ENCODE measurements at regions not wholly inside any gene's neighbourhood (a gene's known extent, or its start where the extent isn't known, plus 50 kb on each side); places are given as distances from the start of the nearest gene placed in this dataset.

DNA sequence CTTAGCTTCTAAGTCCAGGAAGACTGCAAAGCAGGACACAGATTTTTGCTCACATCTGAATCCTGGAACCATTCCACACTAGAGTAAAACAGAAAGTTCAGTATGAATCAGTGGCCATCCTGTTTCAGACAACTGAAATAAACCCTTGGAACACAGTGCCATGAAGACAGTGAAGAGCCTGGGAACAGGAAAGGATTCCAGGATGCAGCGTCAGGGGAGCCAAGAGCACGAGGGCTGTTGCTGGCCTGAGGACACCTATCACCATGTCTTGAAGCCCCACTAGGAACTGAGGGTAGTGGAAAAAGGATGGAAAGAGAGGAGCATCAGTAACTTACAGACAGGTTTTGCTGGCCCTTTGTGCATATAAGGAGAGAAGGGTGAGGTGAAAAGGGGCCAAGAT, 115.3 kb upstream of the FSTL4 start:
- Mint-ChIP-seq H3K27me3 (peaks cover 0 to 17% (median 4%) of the 10 kb centered on the region in 5 donors), H3K4me1 (peaks cover 0 to 2% (median 0%) of the 10 kb centered on the region in 4 donors), H3K36me3 (peaks cover 0 to 13% (median 2%) of the 10 kb centered on the region in 3 donors), H3K27ac (no peak overlapping the region), H3K9me3 (peaks cover 0 to 13% (median 6%) of the 10 kb centered on the region in 9 donors), H3K4me3 (no peak overlapping the region)
- POLR2A ChIA-PET = no interaction called here
- no peak for ATAC-seq
- no peak for DNase-seq

DNA sequence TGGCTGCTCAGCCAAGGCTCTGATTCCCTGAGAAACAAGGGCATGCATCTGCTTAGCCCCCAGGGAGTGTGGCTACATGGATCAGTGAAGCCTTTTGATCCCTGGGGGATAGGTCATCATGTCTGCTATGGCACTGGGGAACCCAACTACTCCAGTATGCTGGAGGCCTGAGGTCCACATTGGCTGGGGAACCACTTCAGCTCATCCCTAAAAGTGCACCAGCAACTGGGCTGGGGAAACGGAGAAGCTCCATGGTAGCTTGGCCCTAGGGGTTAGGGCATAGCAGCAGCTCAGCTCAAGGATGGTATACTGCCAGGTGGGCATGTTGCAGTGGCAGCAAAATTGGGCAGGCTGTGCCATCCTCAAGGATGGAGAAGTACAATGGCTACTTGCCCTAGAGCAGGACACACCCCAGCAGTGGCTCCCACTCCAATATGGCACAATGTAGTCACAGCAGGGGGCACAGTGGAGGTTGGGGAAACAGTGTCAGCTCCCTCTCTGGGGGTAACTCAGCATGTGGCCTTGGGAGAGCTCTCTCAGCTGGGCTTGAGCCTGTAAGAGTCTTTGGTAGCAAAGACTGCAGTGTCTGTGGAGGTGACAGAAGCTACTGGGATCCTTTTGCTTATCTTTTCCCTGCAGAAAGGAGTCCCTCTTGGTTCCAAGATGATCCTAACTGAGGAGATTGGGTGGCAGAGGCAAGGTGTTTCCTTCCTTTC, 111.5 kb upstream of the FSTL4 start:
- Mint-ChIP-seq H3K36me3 (peaks cover 0 to 29% (median 2%) of the 10 kb centered on the region in 3 donors), H3K27ac (no peak overlapping the region), H3K4me3 (no peak overlapping the region), H3K27me3 (peaks cover 0 to 17% (median 2%) of the 10 kb centered on the region in 5 donors), H3K4me1 (no peaks in the 10 kb centered on the region), H3K9me3 (peaks cover 0 to 32% (median 23%) of the 10 kb centered on the region in 9 donors)
- DNase-seq = no peak
- POLR2A ChIA-PET = no interaction called here
- ATAC-seq = no peak

GRCh38 chr5:133723126-133723525, 110.8 kb upstream of the FSTL4 start:
- Mint-ChIP-seq H3K4me1 (no peaks in the 10 kb centered on the region), H3K36me3 (peaks cover 0 to 26% (median 2%) of the 10 kb centered on the region in 3 donors), H3K4me3 (no peak overlapping the region), H3K9me3 (peaks cover 0 to 32% (median 21%) of the 10 kb centered on the region in 9 donors), H3K27me3 (peaks cover 0 to 17% (median 3%) of the 10 kb centered on the region in 5 donors), H3K27ac (no peak overlapping the region)
- POLR2A ChIA-PET = no interaction called here
- DNase-seq = no peak
- no peak for ATAC-seq

- Mint-ChIP-seq H3K9me3 (peaks cover 0 to 32% (median 21%) of the 10 kb centered on the region in 9 donors), H3K36me3 (peaks cover 0 to 26% (median 2%) of the 10 kb centered on the region in 3 donors), H3K27me3 (peaks cover 0 to 17% (median 3%) of the 10 kb centered on the region in 5 donors), H3K27ac (no peak overlapping the region), H3K4me3 (no peak overlapping the region), H3K4me1 (no peaks in the 10 kb centered on the region)
- ATAC-seq (no peak), DNase-seq (no peak)
- POLR2A ChIA-PET = no interaction called here
Observed at GRCh38 chr5:133721365-133721764, 109.0 kb upstream of the FSTL4 start.

GRCh38 chr5:133718457-133718856, 106.1 kb upstream of the FSTL4 start:
- Mint-ChIP-seq H3K36me3 (peaks cover 0 to 26% (median 0%) of the 10 kb centered on the region in 3 donors), H3K4me3 (no peak overlapping the region), H3K9me3 (peaks cover 0 to 32% (median 21%) of the 10 kb centered on the region in 9 donors), H3K4me1 (no peaks in the 10 kb centered on the region), H3K27ac (no peak overlapping the region), H3K27me3 (peaks cover 0 to 3% (median 0%) of the 10 kb centered on the region in 5 donors)
- no peak for DNase-seq
- POLR2A ChIA-PET = no interaction called here
- no peak for ATAC-seq

DNA sequence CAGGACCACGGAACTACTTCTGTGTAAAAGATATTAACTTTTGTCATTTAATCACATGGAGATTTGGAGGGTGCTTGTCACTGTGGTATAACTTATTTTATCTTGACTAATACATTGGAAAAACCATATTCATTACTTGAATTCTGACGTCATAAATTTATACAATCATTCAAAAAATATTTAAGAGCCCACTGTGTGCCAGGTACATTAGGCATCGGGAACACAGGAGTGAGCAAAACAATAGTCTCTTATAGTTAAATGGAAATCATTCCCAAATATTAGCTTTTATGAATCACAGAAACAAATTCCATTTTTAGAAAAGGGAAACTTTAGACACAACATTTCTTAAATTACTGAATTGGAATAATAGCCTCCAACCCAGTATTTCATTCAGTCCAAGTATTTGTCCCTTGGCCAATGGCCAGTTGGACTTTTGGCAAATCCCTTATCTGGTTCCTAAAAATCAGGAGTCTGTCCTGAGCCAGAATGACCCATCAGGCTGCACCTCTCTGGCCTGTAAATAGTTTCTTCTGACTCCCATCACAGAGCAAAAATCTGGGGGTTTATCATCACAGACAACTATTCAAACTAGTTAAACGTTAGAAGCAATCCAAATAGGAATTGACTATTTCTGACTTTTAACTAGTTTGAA, 104.3 kb upstream of the FSTL4 start:
- Mint-ChIP-seq H3K9me3 (peaks cover 0 to 18% (median 8%) of the 10 kb centered on the region in 9 donors), H3K27me3 (peaks cover 0 to 6% (median 0%) of the 10 kb centered on the region in 5 donors), H3K4me3 (no peak overlapping the region), H3K27ac (no peak overlapping the region), H3K4me1 (no peaks in the 10 kb centered on the region), H3K36me3 (peaks cover 0 to 12% (median 0%) of the 10 kb centered on the region in 3 donors)
- POLR2A ChIA-PET = no interaction called here
- no peak for DNase-seq
- ATAC-seq = no peak

GRCh38 chr5:133715616-133716015, 103.3 kb upstream of the FSTL4 start:
- no peak for DNase-seq
- Mint-ChIP-seq H3K27ac (no peak overlapping the region), H3K4me3 (no peak overlapping the region), H3K27me3 (peaks cover 0 to 6% (median 3%) of the 10 kb centered on the region in 5 donors), H3K4me1 (no peaks in the 10 kb centered on the region), H3K9me3 (peaks cover 0 to 7% (median 3%) of the 10 kb centered on the region in 9 donors), H3K36me3 (peaks cover 0 to 1% (median 0%) of the 10 kb centered on the region in 3 donors)
- no peak for ATAC-seq
- POLR2A ChIA-PET = no interaction called here

- H3K4me3 Mint-ChIP-seq = no peak overlapping the region
- POLR2A ChIA-PET = no interaction called here
- H3K4me1 Mint-ChIP-seq = no peaks in the 10 kb centered on the region
- H3K27ac Mint-ChIP-seq = no peak overlapping the region
- DNase-seq = no peak
- H3K9me3 Mint-ChIP-seq = peaks cover 0 to 4% (median 1%) of the 10 kb centered on the region in 9 donors
- no peak for ATAC-seq
- no peaks in the 10 kb centered on the region for H3K36me3 Mint-ChIP-seq
- peaks cover 0 to 6% (median 3%) of the 10 kb centered on the region in 5 donors for H3K27me3 Mint-ChIP-seq
Observed at GRCh38 chr5:133715216-133715615, 102.9 kb upstream of the FSTL4 start.

GRCh38 chr5:133714161-133714915, 102.0 kb upstream of the FSTL4 start:
- Mint-ChIP-seq H3K4me1 (no peaks in the 10 kb centered on the region), H3K27ac (no peak overlapping the region), H3K27me3 (peaks cover 0 to 7% (median 4%) of the 10 kb centered on the region in 5 donors), H3K4me3 (no peak overlapping the region), H3K36me3 (no peaks in the 10 kb centered on the region), H3K9me3 (no peaks in the 10 kb centered on the region)
- no peak for DNase-seq
- no peak for ATAC-seq
- POLR2A ChIA-PET = no interaction called here

- ATAC-seq = no peak
- Mint-ChIP-seq H3K4me3 (no peak overlapping the region), H3K27me3 (peaks cover 0 to 7% (median 4%) of the 10 kb centered on the region in 5 donors), H3K9me3 (no peaks in the 10 kb centered on the region), H3K4me1 (no peaks in the 10 kb centered on the region), H3K27ac (no peak overlapping the region), H3K36me3 (no peaks in the 10 kb centered on the region)
- POLR2A ChIA-PET = no interaction called here
- DNase-seq = no peak
Observed at GRCh38 chr5:133713751-133714150, 101.4 kb upstream of the FSTL4 start.

DNA sequence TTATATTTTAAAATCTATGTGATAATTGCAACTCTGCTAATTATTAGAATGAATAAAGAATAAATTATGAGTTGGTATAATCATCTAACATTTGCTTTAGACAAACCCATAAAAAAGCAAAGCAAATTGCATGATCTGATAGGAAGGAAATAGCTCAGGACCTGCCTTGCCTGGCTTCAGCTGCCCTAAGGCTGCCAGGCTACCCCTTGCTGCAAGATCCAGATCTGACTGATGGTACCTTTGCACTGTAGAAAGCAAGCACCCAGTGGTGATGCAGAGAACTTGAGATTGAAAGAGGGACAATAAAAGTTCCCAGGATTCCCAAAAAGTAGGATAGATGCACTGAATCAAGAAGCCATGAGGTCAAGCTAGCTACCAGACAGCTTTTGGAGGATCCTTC, 100.9 kb upstream of the FSTL4 start:
- DNase-seq = no peak
- ATAC-seq = no peak
- Mint-ChIP-seq H3K4me1 (no peaks in the 10 kb centered on the region), H3K36me3 (no peaks in the 10 kb centered on the region), H3K4me3 (no peak overlapping the region), H3K27ac (no peak overlapping the region), H3K9me3 (no peaks in the 10 kb centered on the region), H3K27me3 (peaks cover 0 to 6% (median 4%) of the 10 kb centered on the region in 5 donors)
- POLR2A ChIA-PET = no interaction called here

- Mint-ChIP-seq H3K27me3 (peaks cover 0 to 6% (median 4%) of the 10 kb centered on the region in 5 donors), H3K9me3 (no peaks in the 10 kb centered on the region), H3K4me3 (no peak overlapping the region), H3K27ac (no peak overlapping the region), H3K36me3 (no peaks in the 10 kb centered on the region), H3K4me1 (no peaks in the 10 kb centered on the region)
- ATAC-seq (no peak), DNase-seq (no peak)
- POLR2A ChIA-PET = no interaction called here
Observed at GRCh38 chr5:133712562-133712961, 100.2 kb upstream of the FSTL4 start.

DNA sequence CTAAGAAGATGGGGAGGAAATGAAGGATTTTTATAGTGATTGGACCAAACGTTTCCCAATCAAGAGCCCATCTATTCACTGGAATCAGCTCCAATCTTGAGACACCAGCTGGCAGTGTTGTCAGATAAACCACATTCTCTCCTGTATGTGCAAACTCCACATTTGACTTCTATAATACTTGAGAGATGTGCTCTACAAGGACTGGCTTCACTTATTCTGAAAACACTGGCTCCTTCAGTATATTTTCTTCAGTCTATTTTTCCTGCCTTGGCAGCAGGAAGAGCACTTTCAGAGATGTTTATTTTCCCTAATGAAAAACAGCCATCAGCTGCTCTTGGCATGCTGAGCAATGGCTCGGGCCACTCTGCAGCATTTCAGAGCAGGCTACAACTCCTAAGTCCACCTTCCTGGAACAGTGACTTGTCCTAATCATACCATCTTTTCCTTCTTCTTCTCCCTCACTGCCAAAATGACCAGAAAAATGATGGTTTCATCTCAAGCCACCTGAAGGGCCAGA, 96.9 kb upstream of the FSTL4 start:
- POLR2A ChIA-PET = no interaction called here
- DNase-seq (no peak), ATAC-seq (no peak)
- Mint-ChIP-seq H3K27me3 (peaks cover 0 to 6% (median 1%) of the 10 kb centered on the region in 5 donors), H3K4me3 (no peak overlapping the region), H3K36me3 (no peaks in the 10 kb centered on the region), H3K27ac (no peak overlapping the region), H3K4me1 (no peaks in the 10 kb centered on the region), H3K9me3 (no peaks in the 10 kb centered on the region)

Data from naive thymus-derived CD8-positive, alpha-beta T cell (primary cell).